Fibroblast of skin of abdomen (primary cell): ENCODE measurements at regions not wholly inside any gene's neighbourhood (a gene's known extent, or its start where the extent isn't known, plus 50 kb on each side); places are given as distances from the start of the nearest gene placed in this dataset.
A peak's percentile ranks its signal among the peaks of the same experiment; 100 is the strongest.

Source experiments
- DNase-seq: peaks from one replicate; pipeline ENCODE4 v3.0.0-alpha.2; 2013

DNA sequence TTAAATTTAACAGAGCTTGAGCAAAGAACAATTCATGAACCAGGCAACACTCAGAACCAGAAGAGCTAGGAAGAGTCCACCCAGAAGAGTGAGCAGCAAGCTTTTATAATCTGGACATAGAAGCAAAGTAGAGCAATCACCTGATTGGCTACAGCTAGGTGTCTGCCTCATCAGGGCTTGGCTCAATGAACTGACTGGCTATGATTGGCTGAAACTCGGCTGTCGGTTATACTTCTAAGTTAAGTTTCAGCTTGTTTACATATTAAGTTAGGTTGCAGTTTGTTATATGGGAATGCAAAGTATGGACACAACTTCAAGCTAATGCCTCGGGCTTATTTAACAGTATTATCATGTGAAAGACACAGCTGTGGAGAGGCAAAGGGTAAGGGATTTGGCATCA, 63.2 kb upstream of the NABP1 start:
- DNase-seq: no peak

DNA sequence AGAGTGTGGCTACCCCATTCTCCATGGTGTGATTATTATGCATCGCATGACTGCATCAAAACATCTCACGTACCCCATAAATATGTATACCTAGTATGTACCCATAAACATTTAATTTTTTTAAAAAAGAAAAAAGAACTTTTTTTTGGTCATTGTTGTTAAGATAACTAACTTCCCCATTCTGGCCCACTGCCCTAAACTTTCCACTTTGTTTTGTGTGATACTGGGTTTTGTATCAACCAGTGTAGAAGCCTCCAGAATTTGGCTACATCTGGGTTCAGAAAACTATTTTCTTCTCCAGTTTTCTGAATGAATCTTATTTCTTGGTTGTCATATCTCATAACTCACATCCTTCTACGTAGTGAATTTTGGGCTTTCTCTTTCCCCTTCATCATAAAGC, 62.3 kb upstream of the NABP1 start:
- no peak for DNase-seq

GRCh38 chr2:191617575-191617974, 60.4 kb upstream of the NABP1 start:
- no peak for DNase-seq

DNA sequence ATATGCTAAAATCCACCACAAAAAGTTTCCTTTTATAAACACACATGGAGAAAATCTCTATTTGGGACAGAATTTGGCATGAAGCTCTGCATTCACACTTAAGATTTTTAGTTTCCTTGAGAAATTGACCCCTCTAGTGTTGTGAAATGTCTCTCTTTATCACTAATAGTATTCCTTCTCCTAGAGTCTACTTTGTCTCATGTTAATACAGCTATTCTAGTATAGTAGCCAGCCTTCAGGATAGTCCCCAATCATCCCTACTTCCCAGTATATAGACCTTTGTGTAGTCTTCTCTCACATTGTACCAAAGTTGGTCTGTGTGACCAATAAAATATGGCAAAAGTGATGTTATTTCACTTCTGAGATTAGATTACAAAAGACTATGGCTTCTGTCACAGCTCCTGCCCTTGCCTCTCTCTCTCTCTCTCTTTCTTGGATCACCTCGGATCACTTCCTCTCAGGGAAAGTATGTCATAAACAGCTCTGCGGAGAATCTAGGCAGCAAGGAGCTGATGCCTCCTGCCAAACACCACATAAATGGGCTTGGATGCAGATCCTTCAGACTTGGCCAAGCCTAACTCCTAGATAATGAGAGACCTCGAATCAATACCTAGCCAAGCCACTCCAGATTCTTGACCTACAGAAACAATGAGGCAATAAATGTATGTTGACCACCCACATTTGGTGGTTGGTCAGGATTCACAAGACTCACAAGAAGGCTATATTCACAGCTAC, 59.7 kb upstream of the NABP1 start:
- DNase-seq: no peak

- no peak for DNase-seq
Observed at GRCh38 chr2:191618786-191619185, 59.1 kb upstream of the NABP1 start.

- peak; percentile 48 for DNase-seq
Observed at GRCh38 chr2:191620144-191620543, 57.8 kb upstream of the NABP1 start.

DNA sequence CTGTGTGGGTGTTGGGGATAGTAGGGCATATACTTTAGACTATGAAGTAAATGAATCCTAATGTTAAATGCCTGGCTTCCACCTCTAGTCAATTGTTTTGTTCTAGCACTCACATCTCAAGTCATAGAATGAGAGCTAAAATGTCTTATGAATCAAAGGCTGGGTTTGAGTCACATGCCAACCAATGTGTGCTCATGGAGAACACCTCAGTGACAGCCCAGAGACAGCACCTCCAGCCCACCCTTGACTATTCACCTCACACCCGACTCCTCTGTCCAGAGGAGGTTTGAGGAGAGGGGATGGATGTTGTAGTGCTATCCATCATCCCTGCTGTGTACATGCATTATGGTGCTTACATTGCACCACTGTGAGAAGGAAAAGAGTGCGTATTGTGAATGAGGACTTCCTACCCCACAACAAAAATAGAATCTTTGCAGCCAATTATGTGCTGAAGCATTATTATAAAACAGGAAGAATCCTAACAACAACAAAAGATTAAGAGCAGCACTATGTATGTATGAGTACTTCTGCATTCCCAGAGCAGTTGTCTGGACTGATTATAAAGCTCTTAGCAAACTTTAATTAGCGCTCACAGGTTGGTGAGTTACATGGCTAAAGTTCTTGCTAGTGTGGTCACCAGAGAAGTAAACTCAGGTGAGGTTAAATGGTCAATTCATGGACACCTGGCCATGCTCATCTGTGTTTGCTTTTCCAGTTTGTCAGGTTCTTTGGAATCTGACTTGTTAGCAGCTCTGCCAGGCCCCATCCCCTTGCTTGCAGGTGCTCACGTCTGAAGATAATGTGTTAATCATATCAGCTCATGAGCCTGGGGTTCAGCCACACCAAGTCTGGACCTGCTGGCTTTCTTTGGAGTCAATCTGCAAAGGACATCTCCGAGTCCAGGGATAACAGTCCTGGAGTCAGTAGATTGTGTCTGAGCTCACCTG, 55.3 kb upstream of the NABP1 start:
- DNase-seq: no peak

- peak; percentile 38 for DNase-seq
Observed at GRCh38 chr2:191625016-191625415, 52.9 kb upstream of the NABP1 start.

DNA sequence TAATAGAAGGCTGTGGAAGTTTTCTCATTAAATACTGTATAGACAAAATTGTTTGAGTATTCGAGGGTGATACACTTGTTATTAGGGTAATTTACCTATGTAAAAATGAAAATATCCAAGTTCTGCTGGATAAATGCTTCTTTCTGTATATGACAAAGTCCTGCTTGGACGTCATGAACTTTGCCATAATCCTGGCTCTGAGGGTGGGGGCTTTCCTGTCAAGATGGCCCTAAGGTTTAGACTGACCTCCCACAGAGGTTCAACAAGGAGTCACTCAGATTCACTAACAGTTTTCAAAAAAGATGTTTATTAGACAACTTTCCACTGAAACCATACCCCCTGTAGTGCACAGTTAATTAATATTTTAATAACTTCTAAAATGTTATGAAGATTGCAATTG, 52.5 kb upstream of the NABP1 start:
- no peak for DNase-seq

GRCh38 chr2:191626497-191627151, 51.3 kb upstream of the NABP1 start:
- peak; percentile 87 for DNase-seq

DNA sequence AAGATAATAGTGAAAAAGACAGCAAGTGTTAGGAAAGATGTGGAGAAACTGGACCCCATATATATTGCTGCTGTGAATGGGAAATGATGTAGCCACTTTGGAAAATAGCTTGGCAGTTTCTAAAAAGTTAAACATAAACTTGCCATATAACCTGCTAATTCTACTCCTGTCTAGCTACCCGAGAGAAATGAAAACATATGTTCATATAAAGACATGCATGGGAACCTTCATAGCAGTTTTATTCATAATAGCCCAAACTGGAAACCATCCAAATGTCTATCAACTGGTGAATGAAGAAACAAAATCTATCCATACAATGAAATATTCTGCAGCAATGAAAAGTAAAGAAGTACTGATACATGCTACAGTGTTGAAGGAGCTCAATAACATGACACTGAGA, 50.4 kb upstream of the NABP1 start:
- no peak for DNase-seq
